ENCODE measurements at regions not wholly inside any gene's neighbourhood (a gene's known extent, or its start where the extent isn't known, plus 50 kb on each side); places are given as distances from the start of the nearest gene placed in this dataset.

GRCh38 chr14:66066981-66067776 lies 419.0 kb upstream of the CCDC196 start:
- TF ChIP-seq EZH2phosphoT487 (IDR thresholded peaks at IDR 0.05; ENCODE audit: low read depth, severe bottlenecking, unreplicated experiment), result no peak
- TF ChIP-seq CTCF (IDR thresholded peaks at IDR 0.05; ENCODE audit: poor library complexity), result no peak
- TF ChIP-seq EZH2 (IDR thresholded peaks at IDR 0.05; ENCODE audit: borderline replicate concordance), result no peak
- DNase-seq (ENCODE audit: low spot score), result no peak
- Histone ChIP-seq H3K4me3 (no peak overlapping the region), H3K27ac (no peak overlapping the region), H2AFZ (no peak overlapping the region), H3K4me2 (no peak overlapping the region), H3K9me3 (ENCODE audit: low read depth) (no peaks in the 10 kb centered on the region), H3K27me3 (no peaks in the 10 kb centered on the region), H3K4me1 (ENCODE audit: insufficient read depth) (no peaks in the 10 kb centered on the region), H4K20me1 (ENCODE audit: insufficient read depth, poor library complexity, severe bottlenecking) (no peaks in the 10 kb centered on the region), H3K9me2 (replicated peaks; ENCODE audit: insufficient read depth) (no peaks in the 10 kb centered on the region), H3K79me2 (no peaks in the 10 kb centered on the region), H3K36me3 (replicated peaks; ENCODE audit: insufficient read depth, low read depth) (no peaks in the 10 kb centered on the region)
- WGBS (ENCODE audit: low lambda C conversion rate, missing lambda C conversion rate), result 88% methylated on average over 9 of the region's 9 CpGs

GRCh38 chr14:66069036-66069435 lies 417.1 kb upstream of the CCDC196 start:
- Histone ChIP-seq H3K4me1 (ENCODE audit: insufficient read depth) (no peaks in the 10 kb centered on the region), H3K9me3 (ENCODE audit: low read depth) (no peaks in the 10 kb centered on the region), H4K20me1 (ENCODE audit: insufficient read depth, poor library complexity, severe bottlenecking) (no peaks in the 10 kb centered on the region), H3K4me3 (no peak overlapping the region), H3K9me2 (replicated peaks; ENCODE audit: insufficient read depth) (no peaks in the 10 kb centered on the region), H3K27ac (no peak overlapping the region), H2AFZ (no peak overlapping the region), H3K79me2 (no peaks in the 10 kb centered on the region), H3K4me2 (no peak overlapping the region), H3K36me3 (replicated peaks; ENCODE audit: insufficient read depth, low read depth) (no peaks in the 10 kb centered on the region), H3K27me3 (no peaks in the 10 kb centered on the region)
- whole genome bisulfite sequencing (ENCODE audit: low lambda C conversion rate, missing lambda C conversion rate), result 85% methylated on average over 2 of the region's 2 CpGs
- TF ChIP-seq CTCF (IDR thresholded peaks at IDR 0.05; ENCODE audit: poor library complexity) (no peak), EZH2phosphoT487 (IDR thresholded peaks at IDR 0.05; ENCODE audit: low read depth, severe bottlenecking, unreplicated experiment) (no peak), EZH2 (IDR thresholded peaks at IDR 0.05; ENCODE audit: borderline replicate concordance) (no peak)
- DNase-seq (ENCODE audit: low spot score), result no peak

GRCh38 chr14:66069830-66070541 lies 416.2 kb upstream of the CCDC196 start:
- H3K79me2 ChIP-seq, result no peaks in the 10 kb centered on the region

More at GRCh38 chr14:66069830-66070541, 416.2 kb upstream of the CCDC196 start:
- Histone ChIP-seq H3K4me2 (no peak overlapping the region), H2AFZ (no peak overlapping the region), H3K9me3 (ENCODE audit: low read depth) (no peaks in the 10 kb centered on the region), H3K4me1 (ENCODE audit: insufficient read depth) (no peaks in the 10 kb centered on the region), H3K9me2 (replicated peaks; ENCODE audit: insufficient read depth) (no peaks in the 10 kb centered on the region), H3K27me3 (no peaks in the 10 kb centered on the region), H3K27ac (no peak overlapping the region), H3K4me3 (no peak overlapping the region), H3K36me3 (replicated peaks; ENCODE audit: insufficient read depth, low read depth) (no peaks in the 10 kb centered on the region), H4K20me1 (ENCODE audit: insufficient read depth, poor library complexity, severe bottlenecking) (no peaks in the 10 kb centered on the region)
- TF ChIP-seq EZH2phosphoT487 (IDR thresholded peaks at IDR 0.05; ENCODE audit: low read depth, severe bottlenecking, unreplicated experiment), result no peak
- no peak for TF ChIP-seq CTCF (IDR thresholded peaks at IDR 0.05; ENCODE audit: poor library complexity)
- no peak for DNase-seq (ENCODE audit: low spot score)
- 88% methylated on average over 7 of the region's 7 CpGs for WGBS (ENCODE audit: low lambda C conversion rate, missing lambda C conversion rate)

All from hepatocyte (in vitro differentiated cells).